Subcutaneous abdominal adipose tissue (tissue), 5 donors: ENCODE measurements at regions not wholly inside any gene's neighbourhood (a gene's known extent, or its start where the extent isn't known, plus 50 kb on each side); places are given as distances from the start of the nearest gene placed in this dataset.

ENCODE experiments used
- H3K27ac ChIP-seq: one replicate; pipeline ENCODE4 v1.7.0; 2013; ENCODE audit warnings: low read depth, mild to moderate bottlenecking, inconsistent platforms, low read length, moderate library complexity
- H3K27me3 ChIP-seq, 5 donors: one replicate each; pipeline ENCODE4 v1.7.0; 2013; ENCODE audit warnings: low read length in 5 of 5, inconsistent platforms in 1 of 5; ENCODE audit not compliant: control insufficient read depth in 5 of 5, insufficient read depth in 4 of 5
- H3K36me3 ChIP-seq, 5 donors: one replicate each; pipeline ENCODE4 v1.7.0; 2013; ENCODE audit warnings: low read length in 5 of 5; ENCODE audit not compliant: control insufficient read depth in 5 of 5, insufficient read depth in 5 of 5
- H3K4me1 ChIP-seq, 5 donors: one replicate each; pipeline ENCODE4 v1.7.0; 2013; ENCODE audit warnings: low read length in 5 of 5, mild to moderate bottlenecking in 3 of 5, moderate library complexity in 1 of 5; ENCODE audit not compliant: control insufficient read depth in 5 of 5, insufficient read depth in 5 of 5
- H3K4me3 ChIP-seq, 5 donors: one replicate each; pipeline ENCODE4 v1.7.0; 2013; ENCODE audit warnings: low read length in 5 of 5, low read depth in 1 of 5
- H3K9ac ChIP-seq, 5 donors: one replicate each; pipeline ENCODE4 v1.7.0; 2013; ENCODE audit warnings: low read length in 5 of 5, mild to moderate bottlenecking in 4 of 5, moderate library complexity in 3 of 5
- H3K9me3 ChIP-seq, 5 donors: one replicate each; pipeline ENCODE4 v1.7.0; 2013; ENCODE audit warnings: low read length in 5 of 5; ENCODE audit not compliant: control insufficient read depth in 5 of 5
- donor health status: healthy.
- donor health status: healthy.
- donor health status: healthy.
- donor health status: healthy.
- donor health status: healthy.

GRCh38 chr17:49908782-49909714, 59.9 kb upstream of the DLX4 start:
- Histone ChIP-seq H3K4me1 (peaks cover 0 to 7% (median 5%) of the 10 kb centered on the region in 5 donors), H3K4me3 (no peak overlapping the region), H3K27me3 (peaks cover 43 to 85% (median 75%) of the 10 kb centered on the region in 5 donors), H3K9ac (no peak overlapping the region), H3K9me3 (no peaks in the 10 kb centered on the region), H3K36me3 (no peaks in the 10 kb centered on the region), H3K27ac (no peak overlapping the region)

- no peak overlapping the region for H3K4me3 ChIP-seq
- H3K36me3 ChIP-seq, result no peaks in the 10 kb centered on the region
- H3K4me1 ChIP-seq, result peaks cover 0 to 7% (median 5%) of the 10 kb centered on the region in 5 donors
- peaks cover 36 to 82% (median 65%) of the 10 kb centered on the region in 5 donors for H3K27me3 ChIP-seq
- no peak overlapping the region for H3K27ac ChIP-seq
- H3K9me3 ChIP-seq, result no peaks in the 10 kb centered on the region
- no peak overlapping the region for H3K9ac ChIP-seq
Observed at GRCh38 chr17:49910094-49910857, 58.7 kb upstream of the DLX4 start.

GRCh38 chr17:49910858-49911204, 58.2 kb upstream of the DLX4 start:
- Histone ChIP-seq H3K4me3 (no peak overlapping the region), H3K9me3 (no peaks in the 10 kb centered on the region), H3K9ac (no peak overlapping the region), H3K27ac (no peak overlapping the region), H3K27me3 (peaks cover 33 to 79% (median 62%) of the 10 kb centered on the region in 5 donors), H3K36me3 (no peaks in the 10 kb centered on the region), H3K4me1 (peaks cover 0 to 7% (median 5%) of the 10 kb centered on the region in 5 donors)

- H3K27me3 ChIP-seq, result peaks cover 28 to 79% (median 56%) of the 10 kb centered on the region in 5 donors
- H3K9me3 ChIP-seq, result no peaks in the 10 kb centered on the region
- H3K4me3 ChIP-seq, result no peak overlapping the region
- H3K9ac ChIP-seq, result no peak overlapping the region
- no peak overlapping the region for H3K27ac ChIP-seq
- H3K36me3 ChIP-seq, result no peaks in the 10 kb centered on the region
- H3K4me1 ChIP-seq, result peaks cover 0 to 7% (median 5%) of the 10 kb centered on the region in 5 donors
Observed at GRCh38 chr17:49911719-49912118, 57.3 kb upstream of the DLX4 start.

- Histone ChIP-seq H3K9ac (no peak overlapping the region), H3K36me3 (no peaks in the 10 kb centered on the region), H3K27ac (no peak overlapping the region), H3K4me1 (peaks cover 0 to 7% (median 5%) of the 10 kb centered on the region in 5 donors), H3K4me3 (no peak overlapping the region), H3K9me3 (no peaks in the 10 kb centered on the region), H3K27me3 (peaks cover 26 to 64% (median 44%) of the 10 kb centered on the region in 5 donors)
Observed at GRCh38 chr17:49913226-49914095, 55.5 kb upstream of the DLX4 start.

GRCh38 chr17:49914096-49914490, 54.9 kb upstream of the DLX4 start:
- Histone ChIP-seq H3K9ac (no peak overlapping the region), H3K9me3 (no peaks in the 10 kb centered on the region), H3K4me3 (no peak overlapping the region), H3K27me3 (peaks cover 20 to 57% (median 38%) of the 10 kb centered on the region in 5 donors), H3K27ac (no peak overlapping the region), H3K36me3 (no peaks in the 10 kb centered on the region), H3K4me1 (peaks cover 0 to 7% (median 5%) of the 10 kb centered on the region in 5 donors)

GRCh38 chr17:49914664-49915063, 54.3 kb upstream of the DLX4 start:
- H3K4me1 ChIP-seq, result peaks cover 0 to 7% (median 5%) of the 10 kb centered on the region in 5 donors
- H3K9ac ChIP-seq, result no peak overlapping the region
- H3K27me3 ChIP-seq, result peaks cover 15 to 52% (median 32%) of the 10 kb centered on the region in 5 donors
- H3K4me3 ChIP-seq, result no peak overlapping the region
- H3K36me3 ChIP-seq, result no peaks in the 10 kb centered on the region
- no peak overlapping the region for H3K27ac ChIP-seq
- no peaks in the 10 kb centered on the region for H3K9me3 ChIP-seq

GRCh38 chr17:49915260-49915659, 53.7 kb upstream of the DLX4 start:
- Histone ChIP-seq H3K36me3 (no peaks in the 10 kb centered on the region), H3K27ac (no peak overlapping the region), H3K9me3 (no peaks in the 10 kb centered on the region), H3K4me3 (no peak overlapping the region), H3K27me3 (peaks cover 11 to 46% (median 26%) of the 10 kb centered on the region in 5 donors), H3K4me1 (peaks cover 0 to 4% (median 3%) of the 10 kb centered on the region in 5 donors), H3K9ac (no peak overlapping the region)

GRCh38 chr17:49915670-49916069, 53.3 kb upstream of the DLX4 start:
- Histone ChIP-seq H3K36me3 (no peaks in the 10 kb centered on the region), H3K4me3 (no peak overlapping the region), H3K27me3 (peaks cover 7 to 42% (median 22%) of the 10 kb centered on the region in 5 donors)

More at GRCh38 chr17:49915670-49916069, 53.3 kb upstream of the DLX4 start:
- Histone ChIP-seq H3K4me1 (peaks cover 0 to under 1% (median 0%) of the 10 kb centered on the region in 5 donors), H3K9ac (no peak overlapping the region), H3K27ac (no peak overlapping the region), H3K9me3 (no peaks in the 10 kb centered on the region)
